ENCODE measurements at regions not wholly inside any gene's neighbourhood (a gene's known extent, or its start where the extent isn't known, plus 50 kb on each side); places are given as distances from the start of the nearest gene placed in this dataset.

GRCh38 chr18:22271030-22271429 lies 101.6 kb downstream of the GATA6 start:
- intact Hi-C loops (cut with micrococcal nuclease) = loop anchor here (10.0 kb wide), 1 partner anchor 74 kb away; no protein-coding TSS in a partner anchor
- ATAC-seq (no peak), DNase-seq (no peak)

DNA sequence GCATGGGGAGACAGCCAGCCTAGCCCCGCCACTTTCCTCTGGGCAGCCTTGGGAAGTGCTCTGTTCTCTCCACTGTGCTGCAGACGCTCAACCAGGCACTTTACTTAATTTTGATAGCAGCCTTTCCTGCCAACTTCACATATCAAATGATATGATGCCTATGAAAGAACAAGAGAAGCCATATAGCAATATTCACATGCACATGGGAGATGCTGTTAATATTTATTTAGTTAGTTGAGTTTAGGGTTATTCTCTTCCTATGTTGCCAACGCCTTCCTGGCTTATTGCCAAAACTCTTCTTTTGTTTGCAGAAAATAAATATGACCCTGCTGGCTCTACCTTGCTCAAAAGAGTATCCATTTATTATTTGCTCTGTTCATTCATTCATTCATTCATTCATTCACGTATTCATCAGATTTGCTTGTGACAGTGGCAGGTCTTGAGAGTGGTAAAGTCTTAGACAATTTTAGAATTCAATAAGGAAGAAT lies 99.3 kb downstream of the GATA6 start:
- peak; percentile 30 for ATAC-seq
- intact Hi-C loops (cut with micrococcal nuclease) = no loop called here
- no peak for DNase-seq

DNA sequence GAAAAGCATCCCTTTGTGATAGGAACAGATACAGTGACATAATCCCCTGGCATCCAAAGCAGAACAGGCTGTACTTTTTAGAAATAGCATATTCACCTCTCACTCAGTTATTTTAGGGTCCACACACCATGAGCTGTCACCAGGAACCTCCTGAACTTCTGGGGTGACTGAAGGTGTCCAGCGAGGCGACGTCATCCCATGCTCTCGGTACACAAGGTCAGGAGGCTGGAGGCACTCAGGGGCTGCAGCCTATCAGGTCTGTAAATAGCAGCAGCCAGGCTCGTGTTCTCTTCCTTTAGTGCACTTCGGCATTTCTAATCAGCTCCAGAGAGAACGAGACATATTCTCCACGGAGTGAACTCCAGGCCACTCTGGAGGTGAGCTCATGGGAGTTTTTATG lies 98.3 kb downstream of the GATA6 start:
- ATAC-seq = peak; percentile 90
- DNase-seq = peak; percentile 87
- intact Hi-C loops (cut with micrococcal nuclease) = no loop called here

DNA sequence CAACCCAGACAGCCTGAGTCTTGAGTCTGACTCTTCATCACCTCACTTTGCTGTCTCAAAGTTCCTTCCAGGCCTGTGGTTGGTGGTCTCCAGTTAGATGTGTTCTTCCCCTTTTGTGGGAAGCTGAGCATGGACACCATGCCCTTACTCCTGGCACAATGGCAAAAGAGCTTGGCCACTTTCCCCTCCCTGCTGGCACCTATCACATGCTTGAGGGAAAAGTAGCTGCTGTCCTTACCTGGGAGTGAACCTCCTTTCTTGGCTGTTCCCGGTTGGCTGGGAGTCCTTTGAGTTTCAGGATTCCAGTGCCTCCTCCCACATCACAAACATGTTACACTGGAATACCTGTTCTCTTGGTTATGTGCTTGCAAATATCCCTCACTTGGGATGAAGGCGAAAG lies 97.8 kb downstream of the GATA6 start:
- ATAC-seq (peak; percentile 48), DNase-seq (peak; percentile 45)
- intact Hi-C loops (cut with micrococcal nuclease) = no loop called here

- intact Hi-C loops (cut with micrococcal nuclease) = no loop called here
- ATAC-seq (no peak), DNase-seq (peak; percentile 56)
Observed at GRCh38 chr18:22265838-22266237, 96.4 kb downstream of the GATA6 start.

GRCh38 chr18:22260208-22260820 lies 90.9 kb downstream of the GATA6 start:
- ATAC-seq (no peak), DNase-seq (no peak)
- intact Hi-C loops (cut with micrococcal nuclease) = no loop called here

GRCh38 chr18:22257022-22257543 lies 87.7 kb downstream of the GATA6 start:
- ATAC-seq (peak; percentile 10), DNase-seq (no peak)
- intact Hi-C loops (cut with micrococcal nuclease) = no loop called here

GRCh38 chr18:22254088-22254487 lies 84.7 kb downstream of the GATA6 start:
- intact Hi-C loops (cut with micrococcal nuclease) = no loop called here
- ATAC-seq = no peak
- no peak for DNase-seq

GRCh38 chr18:22253676-22254075 lies 84.3 kb downstream of the GATA6 start:
- peak; percentile 32 for ATAC-seq
- intact Hi-C loops (cut with micrococcal nuclease) = no loop called here
- peak; percentile 36 for DNase-seq

DNA sequence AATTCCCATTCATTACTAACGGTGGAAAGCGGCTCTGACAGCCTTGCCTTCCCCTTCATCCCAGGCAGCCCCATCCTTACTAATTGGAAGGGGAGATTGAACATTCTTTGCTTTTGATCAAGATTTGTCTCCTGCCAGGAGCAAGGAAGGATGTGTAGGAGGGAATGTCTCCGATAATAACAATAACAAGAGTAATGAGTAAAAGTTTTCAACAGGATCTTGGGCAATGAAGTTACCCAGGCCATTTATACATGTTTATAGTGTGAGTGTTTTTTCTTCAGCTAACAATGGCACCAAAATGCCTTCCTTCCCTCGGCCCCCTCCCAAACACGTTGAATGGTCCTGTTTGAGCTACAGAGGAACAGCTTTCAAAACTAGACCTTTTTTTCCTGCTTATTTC lies 83.8 kb downstream of the GATA6 start:
- ATAC-seq (no peak), DNase-seq (no peak)
- intact Hi-C loops (cut with micrococcal nuclease) = no loop called here
